Large intestine (tissue), 3 donors: ENCODE measurements at regions not wholly inside any gene's neighbourhood (a gene's known extent, or its start where the extent isn't known, plus 50 kb on each side); places are given as distances from the start of the nearest gene placed in this dataset.

Source experiments
- DNase-seq, 2 donors: peaks; one replicate each; pipeline versions ENCODE4 v3.0.0 to v3.0.0-alpha.2; 2013
- H3K27ac ChIP-seq: one replicate; pipeline ENCODE4 v1.5.1; 2013; ENCODE audit warnings: low read length
- H3K27me3 ChIP-seq: 2 replicates; pipeline ENCODE4 v1.6.1; 2013; ENCODE audit warnings: low read length; ENCODE audit not compliant: control insufficient read depth, insufficient read depth
- H3K36me3 ChIP-seq: 2 replicates; pipeline ENCODE4 v1.6.1; 2013; ENCODE audit warnings: low read length; ENCODE audit not compliant: control insufficient read depth, insufficient read depth
- H3K4me1 ChIP-seq: one replicate; pipeline ENCODE4 v1.6.1; 2013; ENCODE audit warnings: low read length; ENCODE audit not compliant: control insufficient read depth, insufficient read depth
- H3K4me3 ChIP-seq: one replicate; pipeline ENCODE4 v1.5.1; 2013; ENCODE audit warnings: low read length
- H3K9me3 ChIP-seq: one replicate; pipeline ENCODE4 v1.6.1; 2013; ENCODE audit warnings: mild to moderate bottlenecking, low read depth, low read length, moderate library complexity; ENCODE audit not compliant: control insufficient read depth
- WGBS: methylation state at CpG from one replicate; pipeline ENCODE4 v1.1.5; 2013; ENCODE audit warnings: low lambda C conversion rate; ENCODE audit not compliant: insufficient coverage; 5-methylcytosine and 5-hydroxymethylcytosine counted together

- 60% methylated on average over 1 of the region's 3 CpGs for WGBS
- no peaks in the 10 kb centered on the region for H3K36me3 ChIP-seq
- H3K9me3 ChIP-seq = no peaks in the 10 kb centered on the region
- H3K27me3 ChIP-seq = no peaks in the 10 kb centered on the region
- H3K4me1 ChIP-seq = no peaks in the 10 kb centered on the region
- H3K27ac ChIP-seq = no peak overlapping the region
- H3K4me3 ChIP-seq = no peak overlapping the region
- DNase-seq = no peak
Measured at GRCh38 chr1:98278055-98278454, 357.2 kb upstream of the DPYD start.

- Histone ChIP-seq H3K4me3 (no peak overlapping the region), H3K27me3 (no peaks in the 10 kb centered on the region), H3K9me3 (no peaks in the 10 kb centered on the region), H3K4me1 (no peaks in the 10 kb centered on the region), H3K27ac (no peak overlapping the region), H3K36me3 (no peaks in the 10 kb centered on the region)
- no peak for DNase-seq
- 60% methylated on average over 1 of the region's 2 CpGs for WGBS
Measured at GRCh38 chr1:98277118-98277517, 356.3 kb upstream of the DPYD start.

- DNase-seq = no peak
- WGBS = 100% methylated on average over 1 of the region's 2 CpGs
- H3K9me3 ChIP-seq = no peaks in the 10 kb centered on the region
- H3K4me3 ChIP-seq = no peak overlapping the region
- no peaks in the 10 kb centered on the region for H3K36me3 ChIP-seq
- H3K27me3 ChIP-seq = no peaks in the 10 kb centered on the region
- H3K4me1 ChIP-seq = no peaks in the 10 kb centered on the region
- no peak overlapping the region for H3K27ac ChIP-seq
Measured at GRCh38 chr1:98276514-98276913, 355.7 kb upstream of the DPYD start.

- H3K4me3 ChIP-seq = no peak overlapping the region
- H3K4me1 ChIP-seq = no peaks in the 10 kb centered on the region
- H3K27ac ChIP-seq = no peak overlapping the region
- no peaks in the 10 kb centered on the region for H3K36me3 ChIP-seq
- DNase-seq = no peak
- H3K27me3 ChIP-seq = no peaks in the 10 kb centered on the region
- H3K9me3 ChIP-seq = no peaks in the 10 kb centered on the region
- 100% methylated on average over 1 of the region's 3 CpGs for WGBS
Measured at GRCh38 chr1:98268316-98268715, 347.5 kb upstream of the DPYD start.

GRCh38 chr1:98267423-98267822 lies 346.6 kb upstream of the DPYD start:
- Histone ChIP-seq H3K4me3 (no peak overlapping the region), H3K36me3 (no peaks in the 10 kb centered on the region), H3K27ac (no peak overlapping the region), H3K9me3 (no peaks in the 10 kb centered on the region), H3K4me1 (no peaks in the 10 kb centered on the region), H3K27me3 (no peaks in the 10 kb centered on the region)
- no peak for DNase-seq
- no CpG with 5 or more reads among the region's 3 CpGs for WGBS

- H3K27ac ChIP-seq = no peak overlapping the region
- WGBS = 100% methylated on average over 2 of the region's 5 CpGs
- no peaks in the 10 kb centered on the region for H3K36me3 ChIP-seq
- H3K4me3 ChIP-seq = no peak overlapping the region
- DNase-seq = no peak
- no peaks in the 10 kb centered on the region for H3K27me3 ChIP-seq
- no peaks in the 10 kb centered on the region for H3K9me3 ChIP-seq
- no peaks in the 10 kb centered on the region for H3K4me1 ChIP-seq
Measured at GRCh38 chr1:98264727-98265126, 343.9 kb upstream of the DPYD start.

GRCh38 chr1:98260839-98261238 lies 340.0 kb upstream of the DPYD start:
- no CpG with 5 or more reads among the region's 6 CpGs for WGBS
- Histone ChIP-seq H3K9me3 (no peaks in the 10 kb centered on the region), H3K36me3 (no peaks in the 10 kb centered on the region), H3K4me1 (no peaks in the 10 kb centered on the region), H3K27me3 (no peaks in the 10 kb centered on the region), H3K27ac (no peak overlapping the region), H3K4me3 (no peak overlapping the region)
- no peak for DNase-seq

- no peak overlapping the region for H3K27ac ChIP-seq
- no peaks in the 10 kb centered on the region for H3K9me3 ChIP-seq
- no peak overlapping the region for H3K4me3 ChIP-seq
- no peaks in the 10 kb centered on the region for H3K27me3 ChIP-seq
- 100% methylated on average over 1 of the region's 1 CpG for WGBS
- DNase-seq = no peak
- no peaks in the 10 kb centered on the region for H3K36me3 ChIP-seq
- no peaks in the 10 kb centered on the region for H3K4me1 ChIP-seq
Measured at GRCh38 chr1:98260412-98260811, 339.6 kb upstream of the DPYD start.

GRCh38 chr1:98256700-98257099 lies 335.9 kb upstream of the DPYD start:
- Histone ChIP-seq H3K9me3 (no peaks in the 10 kb centered on the region), H3K27ac (no peak overlapping the region), H3K27me3 (no peaks in the 10 kb centered on the region), H3K4me3 (no peak overlapping the region), H3K4me1 (no peaks in the 10 kb centered on the region), H3K36me3 (no peaks in the 10 kb centered on the region)
- WGBS = no CpG with 5 or more reads among the region's 2 CpGs
- no peak for DNase-seq

GRCh38 chr1:98253145-98253544 lies 332.3 kb upstream of the DPYD start:
- WGBS = no CpG with 5 or more reads among the region's 3 CpGs
- Histone ChIP-seq H3K4me3 (no peak overlapping the region), H3K27ac (no peak overlapping the region), H3K36me3 (no peaks in the 10 kb centered on the region), H3K27me3 (no peaks in the 10 kb centered on the region), H3K4me1 (no peaks in the 10 kb centered on the region), H3K9me3 (no peaks in the 10 kb centered on the region)
- DNase-seq = no peak

- no CpG with 5 or more reads among the region's 2 CpGs for WGBS
- Histone ChIP-seq H3K27me3 (no peaks in the 10 kb centered on the region), H3K4me1 (no peaks in the 10 kb centered on the region), H3K9me3 (no peaks in the 10 kb centered on the region), H3K27ac (no peak overlapping the region), H3K4me3 (no peak overlapping the region), H3K36me3 (no peaks in the 10 kb centered on the region)
- DNase-seq = no peak
Measured at GRCh38 chr1:98251497-98251896, 330.7 kb upstream of the DPYD start.
